ENCODE measurements at regions not wholly inside any gene's neighbourhood (a gene's known extent, or its start where the extent isn't known, plus 50 kb on each side); places are given as distances from the start of the nearest gene placed in this dataset.

- CTCF ChIA-PET, result no interaction called here
- POLR2A ChIA-PET, result no interaction called here
Observed at GRCh38 chr15:70293138-70293537, 195.4 kb upstream of the TLE3 start.

- POLR2A ChIA-PET, result no interaction called here
- CTCF ChIA-PET, result no interaction called here
Observed at GRCh38 chr15:70292076-70292760, 194.5 kb upstream of the TLE3 start.

- POLR2A ChIA-PET, result no interaction called here
- CTCF ChIA-PET, result no interaction called here
Observed at GRCh38 chr15:70291305-70292075, 193.8 kb upstream of the TLE3 start.

- ChIA-PET CTCF (no interaction called here), POLR2A (no interaction called here)
Observed at GRCh38 chr15:70290708-70291107, 193.0 kb upstream of the TLE3 start.

- POLR2A ChIA-PET, result no interaction called here
Observed at GRCh38 chr15:70289191-70289955, 191.7 kb upstream of the TLE3 start.

GRCh38 chr15:70286113-70286806 is 188.5 kb upstream of the TLE3 start:
- ChIA-PET CTCF (no interaction called here), POLR2A (no interaction called here)

More at GRCh38 chr15:70289191-70289955, 191.7 kb upstream of the TLE3 start:
- CTCF ChIA-PET, result no interaction called here

- POLR2A ChIA-PET, result no interaction called here
- CTCF ChIA-PET, result no interaction called here
Observed at GRCh38 chr15:70284438-70285214, 186.9 kb upstream of the TLE3 start.

- CTCF ChIA-PET, result no interaction called here
- POLR2A ChIA-PET, result no interaction called here
Observed at GRCh38 chr15:70283511-70283910, 185.8 kb upstream of the TLE3 start.

GRCh38 chr15:70281811-70282307 is 184.1 kb upstream of the TLE3 start:
- ChIA-PET POLR2A (no interaction called here), CTCF (interaction anchor here (1.1 kb wide), 1 partner anchor 19 kb away, joined by 3 read pairs; no protein-coding TSS in a partner anchor)

GRCh38 chr15:70281261-70281810 is 183.6 kb upstream of the TLE3 start:
- CTCF ChIA-PET, result interaction anchor here (1.1 kb wide), 1 partner anchor 20 kb away, joined by 3 read pairs; no protein-coding TSS in a partner anchor
- POLR2A ChIA-PET, result no interaction called here

GRCh38 chr15:70280781-70281180 is 183.1 kb upstream of the TLE3 start:
- CTCF ChIA-PET, result interaction anchor here (1.1 kb wide), 1 partner anchor 20 kb away, joined by 3 read pairs; no protein-coding TSS in a partner anchor
- POLR2A ChIA-PET, result no interaction called here

- ChIA-PET POLR2A (no interaction called here), CTCF (no interaction called here)
Observed at GRCh38 chr15:70279096-70279495, 181.4 kb upstream of the TLE3 start.

- ChIA-PET POLR2A (no interaction called here), CTCF (no interaction called here)
Observed at GRCh38 chr15:70278644-70279043, 180.9 kb upstream of the TLE3 start.

- ChIA-PET CTCF (no interaction called here), POLR2A (no interaction called here)
Observed at GRCh38 chr15:70277556-70277955, 179.8 kb upstream of the TLE3 start.

GRCh38 chr15:70276401-70276800 is 178.7 kb upstream of the TLE3 start:
- CTCF ChIA-PET, result no interaction called here
- POLR2A ChIA-PET, result no interaction called here

- ChIA-PET POLR2A (no interaction called here), CTCF (no interaction called here)
Observed at GRCh38 chr15:70275461-70276138, 177.9 kb upstream of the TLE3 start.

- POLR2A ChIA-PET, result no interaction called here
- CTCF ChIA-PET, result no interaction called here
Observed at GRCh38 chr15:70274908-70275307, 177.2 kb upstream of the TLE3 start.

GRCh38 chr15:70274255-70274880 is 176.7 kb upstream of the TLE3 start:
- POLR2A ChIA-PET, result no interaction called here

More at GRCh38 chr15:70274255-70274880, 176.7 kb upstream of the TLE3 start:
- CTCF ChIA-PET, result no interaction called here

Data from activated CD8-positive, alpha-beta memory T cell treated with anti-CD3 and anti-CD28 coated beads for 36 hours (primary cell).